T47D (cell line): ENCODE measurements at regions not wholly inside any gene's neighbourhood (a gene's known extent, or its start where the extent isn't known, plus 50 kb on each side); places are given as distances from the start of the nearest gene placed in this dataset.

Experiments
- DNase-seq, 2 experiments: peaks; one replicate each; pipeline versions ENCODE4 v3.0.0 to v3.0.0-alpha.2; 2011 to 2012; ENCODE audit warnings: low read depth in 1 of 2, low spot score in 1 of 2
- JUND ChIP-seq: IDR thresholded peaks from 2 replicates; pipeline ENCODE4 v1.6.1; 2012; ENCODE audit warnings: low read depth
- in situ Hi-C: cut with HindIII; loops from 2 replicates; pipeline ENCODE4 v1.10.0; 2016; ENCODE audit warnings: low sequenced_read_pairs, low pct_unique_long_range_greater_than_20kb

- in situ Hi-C loops, result no loop called here
- TF ChIP-seq JUND, result no peak
- DNase-seq, result no peak
These were observed 52.9 kb upstream of the LINC00305 start for GRCh38 chr18:64201781-64202180.

- TF ChIP-seq JUND, result no peak
- in situ Hi-C loops, result no loop called here
These were observed 50.7 kb upstream of the LINC00305 start for GRCh38 chr18:64199581-64199980.

More at GRCh38 chr18:64199581-64199980, 50.7 kb upstream of the LINC00305 start:
- DNase-seq, result no peak
